ENCODE measurements at regions not wholly inside any gene's neighbourhood (a gene's known extent, or its start where the extent isn't known, plus 50 kb on each side); places are given as distances from the start of the nearest gene placed in this dataset.
"Not testable (repeated sequence)": the region's sequence is repeated elsewhere in the genome, so short reads cannot be mapped to it uniquely, and the experiment has no call there.

DNA sequence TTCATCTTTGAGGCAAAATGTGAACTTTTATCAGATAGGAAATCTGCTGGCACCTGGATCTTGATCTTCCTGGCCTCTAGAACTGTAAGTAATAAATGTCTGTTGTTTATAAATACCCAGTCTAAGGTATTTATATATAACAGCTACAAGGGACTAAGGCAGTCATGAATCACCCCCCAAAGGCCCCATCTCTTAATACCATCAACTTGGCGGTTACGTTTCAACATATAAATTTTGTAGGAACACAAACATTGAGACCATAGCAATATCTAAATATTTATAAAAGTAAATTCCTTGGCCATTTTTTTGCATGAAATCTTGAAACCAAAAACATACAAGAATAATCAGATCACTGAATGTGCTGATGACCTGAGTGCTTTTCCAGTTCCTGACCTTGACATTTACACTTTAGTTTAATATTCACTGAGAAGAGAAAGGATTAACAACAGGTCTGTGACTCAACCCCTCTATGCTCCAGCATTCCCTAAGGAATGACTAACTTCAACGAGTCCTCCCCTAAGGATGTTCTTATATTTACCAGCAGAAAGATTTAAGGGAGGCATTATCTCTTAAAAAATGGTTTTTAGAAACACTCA, 1438.5 kb upstream of the CELF2 start:
- H3K4me3 ChIP-seq (replicated peaks; ENCODE audit: low read depth, low read length): no peak overlapping the region
- DNase-seq (ENCODE audit: extremely low read depth, low read depth): no peak
- TF ChIP-seq, protein P1, sequence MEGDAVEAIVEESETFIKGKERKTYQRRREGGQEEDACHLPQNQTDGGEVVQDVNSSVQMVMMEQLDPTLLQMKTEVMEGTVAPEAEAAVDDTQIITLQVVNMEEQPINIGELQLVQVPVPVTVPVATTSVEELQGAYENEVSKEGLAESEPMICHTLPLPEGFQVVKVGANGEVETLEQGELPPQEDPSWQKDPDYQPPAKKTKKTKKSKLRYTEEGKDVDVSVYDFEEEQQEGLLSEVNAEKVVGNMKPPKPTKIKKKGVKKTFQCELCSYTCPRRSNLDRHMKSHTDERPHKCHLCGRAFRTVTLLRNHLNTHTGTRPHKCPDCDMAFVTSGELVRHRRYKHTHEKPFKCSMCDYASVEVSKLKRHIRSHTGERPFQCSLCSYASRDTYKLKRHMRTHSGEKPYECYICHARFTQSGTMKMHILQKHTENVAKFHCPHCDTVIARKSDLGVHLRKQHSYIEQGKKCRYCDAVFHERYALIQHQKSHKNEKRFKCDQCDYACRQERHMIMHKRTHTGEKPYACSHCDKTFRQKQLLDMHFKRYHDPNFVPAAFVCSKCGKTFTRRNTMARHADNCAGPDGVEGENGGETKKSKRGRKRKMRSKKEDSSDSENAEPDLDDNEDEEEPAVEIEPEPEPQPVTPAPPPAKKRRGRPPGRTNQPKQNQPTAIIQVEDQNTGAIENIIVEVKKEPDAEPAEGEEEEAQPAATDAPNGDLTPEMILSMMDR (IDR thresholded peaks at IDR 0.05; ENCODE audit: low read depth, low read length, missing control alignments): no peak

- not testable (repeated sequence) for H3K4me3 ChIP-seq (replicated peaks; ENCODE audit: low read depth, low read length); DNase-seq (ENCODE audit: extremely low read depth, low read depth)
These were observed 1434.9 kb upstream of the CELF2 start for GRCh38 chr10:9582803-9583202.

GRCh38 chr10:9596368-9596920, 1421.2 kb upstream of the CELF2 start:
- H3K4me3 ChIP-seq (replicated peaks; ENCODE audit: low read depth, low read length): no peak overlapping the region
- TF ChIP-seq, protein P1 (IDR thresholded peaks at IDR 0.05; ENCODE audit: low read depth, low read length, missing control alignments): no peak
- no peak for DNase-seq (ENCODE audit: extremely low read depth, low read depth)

DNA sequence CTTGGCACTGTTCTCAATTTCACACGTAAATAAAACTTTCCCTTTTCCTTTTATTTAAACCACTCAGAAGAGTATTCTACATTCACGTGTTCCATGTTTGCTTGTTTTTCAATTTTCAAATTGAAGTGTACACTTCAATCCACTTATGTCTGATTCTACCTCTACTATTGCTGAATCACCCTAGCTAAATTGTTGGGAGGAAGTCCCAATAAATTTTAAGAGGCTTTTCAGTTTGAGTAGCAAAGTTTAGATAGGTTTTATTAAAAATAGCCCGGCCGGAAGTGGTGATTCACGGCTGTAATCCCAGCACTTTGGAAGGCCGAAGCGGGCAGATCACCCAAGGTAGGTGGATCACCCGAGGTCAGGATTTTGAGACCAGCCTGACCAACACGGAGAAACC, 1414.7 kb upstream of the CELF2 start:
- H3K4me3 ChIP-seq (replicated peaks; ENCODE audit: low read depth, low read length): no peak overlapping the region
- TF ChIP-seq, protein P1 (IDR thresholded peaks at IDR 0.05; ENCODE audit: low read depth, low read length, missing control alignments): no peak
- DNase-seq (ENCODE audit: extremely low read depth, low read depth): no peak

DNA sequence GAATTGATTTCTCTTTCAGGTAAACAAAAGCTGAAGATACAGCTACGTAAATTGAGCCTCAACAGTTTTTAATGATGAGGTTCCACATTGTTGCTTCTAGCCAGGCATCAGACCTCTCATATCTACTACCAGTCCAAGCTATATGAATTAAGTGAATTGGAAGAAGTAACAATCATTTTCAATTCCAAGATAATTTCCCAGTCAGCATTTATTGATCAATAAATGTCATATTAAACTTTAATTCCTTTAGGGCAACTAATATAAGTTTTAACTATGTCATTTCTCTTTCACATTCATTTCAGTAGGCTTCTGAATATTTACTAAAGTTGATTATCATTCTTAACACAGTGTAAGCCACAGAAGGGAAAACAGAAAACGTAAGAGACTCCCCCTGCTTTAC, 1413.7 kb upstream of the CELF2 start:
- TF ChIP-seq, protein P1 (IDR thresholded peaks at IDR 0.05; ENCODE audit: low read depth, low read length, missing control alignments): no peak
- DNase-seq (ENCODE audit: extremely low read depth, low read depth): no peak
- no peak overlapping the region for H3K4me3 ChIP-seq (replicated peaks; ENCODE audit: low read depth, low read length)

- TF ChIP-seq, protein P1 (IDR thresholded peaks at IDR 0.05; ENCODE audit: low read depth, low read length, missing control alignments): no peak
- no peak overlapping the region for H3K4me3 ChIP-seq (replicated peaks; ENCODE audit: low read depth, low read length)
- DNase-seq (ENCODE audit: extremely low read depth, low read depth): peak; percentile 1
These were observed 1412.4 kb upstream of the CELF2 start for GRCh38 chr10:9605231-9605630.

DNA sequence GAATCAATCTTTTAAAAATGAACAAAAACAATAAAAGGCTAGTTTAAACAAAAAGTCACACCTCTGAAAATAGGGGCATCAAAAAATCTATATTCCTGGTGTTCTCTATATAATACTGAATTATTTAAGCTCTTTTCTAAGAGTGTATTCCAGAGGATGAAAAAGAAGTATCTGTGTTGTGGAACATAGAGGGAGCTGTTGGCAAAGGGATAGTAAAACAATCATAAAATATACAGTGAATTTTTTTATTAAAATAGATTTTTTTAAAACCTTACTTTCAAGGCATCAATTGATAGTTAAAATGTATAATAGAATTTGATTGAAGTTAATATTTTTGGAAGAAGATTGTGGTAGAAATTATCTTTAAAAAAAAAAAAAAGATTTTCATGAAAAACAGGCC, 1409.1 kb upstream of the CELF2 start:
- TF ChIP-seq, protein P1 (IDR thresholded peaks at IDR 0.05; ENCODE audit: low read depth, low read length, missing control alignments): no peak
- H3K4me3 ChIP-seq (replicated peaks; ENCODE audit: low read depth, low read length): no peak overlapping the region
- DNase-seq (ENCODE audit: extremely low read depth, low read depth): no peak
